ENCODE measurements at regions not wholly inside any gene's neighbourhood (a gene's known extent, or its start where the extent isn't known, plus 50 kb on each side); places are given as distances from the start of the nearest gene placed in this dataset.

GRCh38 chr10:111646021-111646420 is 537.5 kb downstream of the GPAM start:
- CTCF ChIA-PET: no interaction called here
- BruUV-seq (replicated peaks): no TSS peak

More at GRCh38 chr10:111646021-111646420, 537.5 kb downstream of the GPAM start:
- no CpG with 5 or more reads among the region's 2 CpGs for WGBS, 2 experiments (ENCODE audit: extremely low coverage in 2 of 2, insufficient read length in 1 of 2)
- Histone ChIP-seq H3K23ac (ENCODE audit: low read depth, low read length) (no peak overlapping the region), H3K4me2 (ENCODE audit: low read depth, low read length) (no peak overlapping the region), H2BK20ac (ENCODE audit: low read depth, low read length) (no peak overlapping the region), H3K27me3 (ENCODE audit: control insufficient read depth, insufficient read depth, low read length) (no peaks in the 10 kb centered on the region), H2AFZ (replicated peaks; ENCODE audit: low read length, poor library complexity) (no peak overlapping the region), H3K4me1 (ENCODE audit: control insufficient read depth, insufficient read depth, low read length) (no peaks in the 10 kb centered on the region), H2AK9ac (replicated peaks; ENCODE audit: low read depth, low read length, poor library complexity) (no peak overlapping the region), H3K9ac (ENCODE audit: low read depth, low read length) (no peak overlapping the region), H3K56ac (ENCODE audit: extremely low read depth, insufficient read depth, low read length) (no peak overlapping the region), H2BK5ac (ENCODE audit: low read depth, low read length, poor library complexity, severe bottlenecking) (no peak overlapping the region), H3K9me1 (ENCODE audit: insufficient read depth, low read length) (no peaks in the 10 kb centered on the region), H2AK5ac (ENCODE audit: low read depth, low read length) (no peak overlapping the region), H2BK120ac (ENCODE audit: low read depth, low read length) (no peak overlapping the region), H4K8ac (ENCODE audit: low read depth in 2 of 2, low read length in 2 of 2) (no peak overlapping the region), H4K91ac (ENCODE audit: insufficient read depth, low read depth, low read length) (no peak overlapping the region), H3K14ac (replicated peaks; ENCODE audit: low read depth, low read length) (no peak overlapping the region), H2BK15ac (ENCODE audit: low read depth, low read length) (no peak overlapping the region), H3K4me3 (ENCODE audit: insufficient read depth, low read depth, low read length) (no peak overlapping the region), H3K79me1 (ENCODE audit: low read depth in 1 of 2, low read length in 2 of 2) (no peaks in the 10 kb centered on the region), H3K9me3 (ENCODE audit: control insufficient read depth, insufficient read depth, low read length) (peaks cover 10% of the 10 kb centered on the region), H4K20me1 (ENCODE audit: insufficient read depth, low read length) (no peaks in the 10 kb centered on the region), H3K36me3 (ENCODE audit: control insufficient read depth, insufficient read depth, low read length) (no peaks in the 10 kb centered on the region), H3K4ac (ENCODE audit: low read depth, low read length) (no peak overlapping the region), H3K18ac (ENCODE audit: low read depth, low read length) (no peak overlapping the region), H3K27ac (ENCODE audit: insufficient read depth, low read length) (no peak overlapping the region), H4K5ac (ENCODE audit: low read depth, low read length) (no peak overlapping the region)
- in situ Hi-C loops (cut with MboI; ENCODE audit: low sequenced_read_pairs): no loop called here
- TF ChIP-seq CHD1 (IDR thresholded peaks at IDR 0.05; ENCODE audit: low read depth, low read length) (no peak), BHLHE40 (IDR thresholded peaks at IDR 0.05; ENCODE audit: low read depth, low read length) (no peak), POLR2A (IDR thresholded peaks at IDR 0.05; ENCODE audit: low read depth, low read length) (no peak), RAD21 (IDR thresholded peaks at IDR 0.05; ENCODE audit: low read length) (no peak), USF2 (IDR thresholded peaks at IDR 0.05; ENCODE audit: low read depth, low read length) (no peak), SMC3 (IDR thresholded peaks at IDR 0.05; ENCODE audit: low read depth, low read length) (no peak), MAZ (IDR thresholded peaks at IDR 0.05; ENCODE audit: borderline replicate concordance, low read depth, low read length) (no peak)
- no peak for ATAC-seq (ENCODE audit: low read depth)
- no peak for DNase-seq
- POLR2A ChIA-PET (ENCODE audit: unreplicated experiment): no interaction called here
- dilution Hi-C loops (cut with HindIII; ENCODE audit: low sequenced_read_pairs, unreplicated experiment): no loop called here
- intact Hi-C loops (cut with micrococcal nuclease): no loop called here
